NB4 (cell line): ENCODE measurements at regions not wholly inside any gene's neighbourhood (a gene's known extent, or its start where the extent isn't known, plus 50 kb on each side); places are given as distances from the start of the nearest gene placed in this dataset.
"Not testable (repeated sequence)": the region's sequence is repeated elsewhere in the genome, so short reads cannot be mapped to it uniquely, and the experiment has no call there.

Source experiments
- CTCF ChIP-seq: IDR thresholded peaks from one replicate; pipeline ENCODE4 v1.5.1; 2012; ENCODE audit warnings: low read depth, low read length
- MAX ChIP-seq: IDR thresholded peaks from 2 replicates; pipeline ENCODE4 v1.6.1; 2011; ENCODE audit warnings: low read depth, low read length
- POLR2A ChIP-seq: IDR thresholded peaks from 2 replicates; pipeline ENCODE4 v1.6.1; 2011; ENCODE audit warnings: mild to moderate bottlenecking; ENCODE audit not compliant: insufficient read length; ENCODE audit errors: extremely low read depth

DNA sequence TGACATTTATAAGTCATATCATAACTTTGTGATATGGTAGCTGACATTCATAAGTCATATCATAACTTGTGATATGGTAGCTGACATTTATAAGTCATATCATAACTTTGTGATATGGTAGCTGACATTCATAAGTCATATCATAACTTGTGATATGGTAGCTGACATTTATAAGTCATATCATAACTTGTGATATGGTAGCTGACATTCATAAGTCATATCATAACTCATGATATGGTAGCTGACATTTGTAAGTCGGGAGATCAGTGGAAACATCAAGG is 100.7 kb upstream of the SEC11C start:
- TF ChIP-seq CTCF, MAX, POLR2A: not testable (repeated sequence)
